HG03520 (cell line): ENCODE measurements at regions not wholly inside any gene's neighbourhood (a gene's known extent, or its start where the extent isn't known, plus 50 kb on each side); places are given as distances from the start of the nearest gene placed in this dataset.
"Not testable (repeated sequence)": the region's sequence is repeated elsewhere in the genome, so short reads cannot be mapped to it uniquely, and the experiment has no call there.

ENCODE experiments used
- ATAC-seq: cut with Tn5 transposase; IDR thresholded peaks from one replicate; pipeline ENCODE4 v1.9.1; 2021; ENCODE audit warnings: mild to moderate bottlenecking, moderate library complexity; ENCODE audit not compliant: unreplicated experiment

DNA sequence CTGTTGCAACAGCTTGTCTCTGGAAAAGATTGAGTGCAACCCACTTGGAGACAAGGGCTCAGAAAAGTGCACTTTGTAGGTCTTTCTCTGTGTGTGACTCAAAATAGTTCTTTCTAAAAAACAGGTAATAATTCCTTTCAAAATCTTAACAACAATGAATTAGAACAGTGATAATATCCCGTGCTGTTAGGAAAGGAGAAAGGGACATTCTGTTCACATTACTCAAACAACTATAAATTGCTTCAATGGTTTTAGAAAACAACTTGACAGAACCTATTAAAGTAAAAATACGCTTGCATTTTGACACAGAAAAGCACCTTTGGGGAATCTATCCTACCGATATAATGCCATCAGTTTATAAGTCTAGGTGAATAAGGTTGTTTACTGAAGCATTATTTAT, 468.1 kb upstream of the DPP6 start:
- no peak for ATAC-seq

DNA sequence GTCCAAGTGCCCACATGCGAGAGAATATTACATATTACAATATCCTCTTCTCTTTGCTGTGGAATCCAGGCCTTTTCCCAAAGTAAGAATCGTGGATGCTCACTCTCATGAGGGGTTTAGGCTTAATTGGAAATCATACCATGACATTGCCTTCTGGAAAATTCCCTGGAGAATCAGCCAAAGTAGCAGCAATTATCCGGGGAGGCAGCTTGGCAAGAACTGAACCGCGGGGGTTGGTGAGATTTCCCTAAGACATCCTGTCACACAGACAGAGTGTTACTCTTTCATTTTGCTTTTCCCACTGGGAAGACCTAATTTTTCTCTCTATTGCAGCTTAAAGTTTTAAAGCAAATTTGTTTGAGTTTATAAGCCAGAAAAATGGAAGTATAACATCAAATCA, 463.6 kb upstream of the DPP6 start:
- ATAC-seq: no peak

DNA sequence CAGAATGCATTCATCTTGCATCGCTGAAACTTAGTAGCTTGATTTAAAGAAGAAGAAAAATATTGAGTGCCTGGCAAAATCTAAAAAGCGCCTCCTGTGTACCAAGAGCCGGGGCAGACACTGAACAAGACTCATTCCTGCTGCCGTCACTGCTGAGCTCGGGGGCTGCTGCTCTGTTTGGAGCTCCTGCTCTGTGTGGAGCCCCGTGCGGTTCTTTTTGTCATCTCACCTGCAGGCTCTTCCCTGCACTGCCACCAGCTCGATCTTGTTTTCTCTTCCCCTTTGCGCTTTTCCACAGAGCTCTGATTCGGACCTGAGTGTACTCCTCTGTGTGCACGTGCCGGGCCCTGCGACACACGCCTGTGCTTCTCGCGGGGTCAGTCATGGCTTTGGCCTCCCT, 462.1 kb upstream of the DPP6 start:
- ATAC-seq: no peak

DNA sequence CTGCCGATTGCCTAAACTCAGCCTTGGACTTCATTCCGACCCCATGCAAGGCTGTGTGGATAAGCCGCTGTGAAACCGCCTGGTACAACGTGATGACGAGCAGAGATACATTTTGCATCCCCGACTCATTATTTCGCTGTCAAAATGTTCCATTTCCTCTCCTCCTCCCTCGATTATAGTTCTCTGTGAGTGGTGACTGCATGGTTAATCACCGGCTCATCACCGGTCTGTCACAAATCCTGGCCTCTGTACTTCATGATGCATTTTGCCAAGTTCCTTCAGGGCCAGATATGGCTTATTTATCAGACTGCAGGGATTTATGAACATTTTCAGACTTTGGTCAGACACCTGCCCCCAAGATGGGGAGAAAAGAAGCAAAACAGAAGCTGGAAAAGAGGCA, 461.6 kb upstream of the DPP6 start:
- ATAC-seq: no peak

- ATAC-seq: no peak
These were observed 444.8 kb upstream of the DPP6 start for GRCh38 chr7:153607354-153607753.

GRCh38 chr7:153616711-153617325, 435.4 kb upstream of the DPP6 start:
- no peak for ATAC-seq

DNA sequence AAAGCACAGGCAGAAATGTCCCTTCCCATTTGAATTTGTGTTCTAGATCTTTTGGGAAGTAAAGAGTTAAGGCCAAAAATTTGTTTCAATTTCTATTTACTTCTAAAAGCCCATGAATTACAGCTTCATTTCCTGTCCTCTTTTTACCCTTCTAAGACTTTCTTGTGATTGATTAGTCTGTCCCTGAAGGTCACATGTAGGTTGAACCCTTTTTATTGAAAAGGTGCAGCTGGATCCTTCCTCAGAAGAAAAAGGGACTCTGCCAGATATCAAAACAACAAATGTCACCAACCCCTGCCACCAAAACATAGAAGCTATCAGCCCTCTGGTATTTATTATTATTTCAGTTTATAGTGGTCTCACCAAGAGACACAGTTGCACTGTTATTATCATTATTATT, 424.9 kb upstream of the DPP6 start:
- no peak for ATAC-seq

GRCh38 chr7:153628406-153628805, 423.8 kb upstream of the DPP6 start:
- no peak for ATAC-seq

- no peak for ATAC-seq
These were observed 423.4 kb upstream of the DPP6 start for GRCh38 chr7:153628825-153629224.

DNA sequence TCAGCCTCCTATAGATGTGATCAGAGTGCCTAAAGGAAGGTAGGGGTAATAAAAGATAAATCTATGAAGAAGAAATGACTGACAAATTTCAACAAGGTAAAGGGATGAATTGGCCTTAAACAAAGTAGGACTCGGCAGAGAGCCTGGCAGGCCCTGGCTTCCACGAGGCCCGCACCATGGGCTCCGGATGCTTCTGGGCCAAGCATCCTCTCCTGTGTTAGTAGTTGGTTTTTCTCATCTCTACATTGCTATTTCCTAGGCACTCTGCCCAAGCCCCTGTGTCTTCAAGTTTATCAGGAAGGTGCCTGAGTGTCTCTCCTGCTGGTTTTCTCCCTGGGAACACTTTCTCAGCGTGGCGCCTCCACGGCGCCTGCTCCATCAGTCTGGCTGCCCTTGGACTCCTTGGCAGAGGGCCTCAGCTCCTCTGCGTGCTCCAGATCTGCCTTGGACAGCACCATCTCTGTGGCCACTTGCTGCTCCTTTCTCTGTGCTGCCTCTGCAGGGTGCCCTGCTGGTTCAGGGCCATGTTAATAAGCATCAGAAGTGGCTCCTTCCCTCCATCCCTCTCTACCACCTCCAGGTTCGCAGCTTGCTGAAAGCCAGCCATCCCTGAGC, 413.3 kb upstream of the DPP6 start:
- ATAC-seq: no peak

- ATAC-seq: no peak
These were observed 411.6 kb upstream of the DPP6 start for GRCh38 chr7:153640586-153640985.

DNA sequence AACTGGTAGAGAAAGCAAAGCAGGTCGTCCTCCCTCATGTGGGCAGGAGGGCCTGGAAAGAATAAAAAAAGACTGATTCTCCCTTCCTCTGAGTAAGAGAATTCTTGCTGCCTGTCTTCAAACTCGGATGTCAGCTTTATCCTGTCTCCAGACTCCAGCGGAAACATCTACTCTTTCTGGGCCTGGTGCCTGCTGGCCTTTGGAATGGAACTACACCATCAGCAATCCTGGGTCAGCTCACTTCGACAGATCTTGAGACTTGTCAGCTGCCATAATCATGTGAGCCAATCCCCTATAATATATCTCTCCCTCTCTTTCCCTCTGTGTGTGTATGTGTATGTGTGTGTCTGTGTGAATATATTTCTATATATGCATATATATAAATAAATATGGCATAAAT, 411.0 kb upstream of the DPP6 start:
- no peak for ATAC-seq

DNA sequence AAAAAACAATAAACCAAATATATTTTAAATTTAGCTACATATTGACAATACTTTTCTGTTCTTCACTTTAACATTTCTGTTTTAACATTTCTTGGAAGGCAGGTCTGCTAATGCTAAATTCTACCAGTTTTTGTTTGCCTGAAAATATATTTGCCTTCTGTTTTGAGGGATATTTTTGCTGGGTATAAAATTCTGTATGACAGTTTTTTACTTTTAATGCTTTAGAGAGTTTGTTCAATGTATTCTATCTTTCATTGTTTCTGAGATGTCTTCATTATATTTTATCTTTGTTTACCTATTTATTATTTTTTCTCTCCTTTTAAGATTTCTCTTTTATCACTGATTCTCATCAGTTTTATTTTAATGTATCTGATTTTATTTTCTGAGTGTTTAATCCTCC, 409.2 kb upstream of the DPP6 start:
- no peak for ATAC-seq

GRCh38 chr7:153657182-153657800, 394.9 kb upstream of the DPP6 start:
- no peak for ATAC-seq

DNA sequence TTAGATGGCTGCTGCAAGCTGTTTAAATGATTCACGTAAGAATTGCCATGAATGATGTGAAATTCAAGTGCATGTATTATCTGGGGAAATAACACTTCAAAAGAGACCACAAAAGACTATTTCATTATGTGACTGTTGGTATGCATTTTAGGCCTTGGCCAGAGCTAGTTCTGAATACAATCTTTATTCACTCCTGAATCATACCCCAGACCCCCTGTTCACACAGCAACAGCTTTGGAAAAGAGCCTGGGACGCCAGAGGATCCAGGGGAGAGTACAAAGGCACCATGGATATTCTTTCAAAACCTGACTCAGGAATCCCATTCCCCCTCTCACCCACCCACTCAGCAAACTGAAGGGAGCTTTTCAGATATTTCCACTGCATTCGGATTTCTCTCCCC, 377.1 kb upstream of the DPP6 start:
- no peak for ATAC-seq

DNA sequence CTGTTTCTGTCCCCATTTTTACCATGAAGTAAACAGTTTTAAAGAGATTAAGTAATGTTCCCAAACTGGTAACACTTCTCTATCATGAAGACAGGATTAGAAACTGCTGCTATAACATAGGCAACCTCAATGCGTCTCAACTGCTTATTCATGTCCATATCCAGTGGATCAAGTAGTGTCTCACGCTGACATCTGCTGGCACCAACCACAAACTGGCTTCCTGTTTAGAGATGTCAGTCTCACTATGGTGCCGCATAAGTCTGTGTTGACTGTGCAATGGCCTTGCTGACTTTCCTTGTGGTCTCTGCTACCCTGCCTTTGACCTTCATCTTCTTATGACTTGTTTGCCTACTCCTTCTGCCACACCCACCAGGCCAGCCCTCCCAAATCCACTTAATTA, 369.6 kb upstream of the DPP6 start:
- no peak for ATAC-seq

GRCh38 chr7:153696242-153696641, 356.0 kb upstream of the DPP6 start:
- no peak for ATAC-seq

GRCh38 chr7:153698046-153698445, 354.2 kb upstream of the DPP6 start:
- ATAC-seq: no peak

DNA sequence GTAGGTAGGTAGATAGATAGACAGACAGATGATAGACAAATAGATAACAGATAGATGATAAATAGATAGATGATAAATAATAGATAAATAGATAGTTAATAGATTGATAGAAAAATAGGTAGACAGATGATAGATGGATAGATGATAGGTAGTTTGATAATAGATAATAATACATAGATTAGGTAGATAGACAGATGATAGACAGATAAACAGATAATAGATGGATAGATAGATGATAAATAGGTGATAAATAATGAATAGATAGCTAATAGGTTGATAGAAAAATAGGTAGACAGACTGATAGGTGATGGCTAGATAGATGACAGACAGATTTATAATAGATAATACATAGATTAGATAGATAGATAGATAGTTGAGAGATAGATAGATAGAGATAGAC, 350.5 kb upstream of the DPP6 start:
- ATAC-seq: no peak

- ATAC-seq: not testable (repeated sequence)
These were observed 328.3 kb upstream of the DPP6 start for GRCh38 chr7:153723892-153724291.

DNA sequence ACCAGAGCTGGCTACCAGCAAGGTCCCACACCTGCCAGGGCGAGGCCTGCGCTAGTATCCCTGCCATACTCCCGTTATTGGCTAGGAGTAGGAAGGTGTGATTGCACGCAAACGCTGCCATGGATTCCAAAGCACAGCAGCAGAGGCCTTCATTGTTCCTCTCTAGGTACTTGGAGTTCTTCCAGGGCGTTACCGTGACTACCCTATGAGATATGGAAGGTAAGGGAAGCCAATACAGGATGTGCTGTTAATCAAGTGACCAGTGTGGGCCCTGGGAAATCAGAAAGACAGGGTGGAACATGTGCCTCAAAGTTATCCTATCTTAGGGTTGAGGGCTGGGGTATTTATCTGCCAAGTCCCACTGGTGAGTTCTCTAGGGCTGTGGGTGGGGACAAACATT, 320.7 kb upstream of the DPP6 start:
- not testable (repeated sequence) for ATAC-seq

DNA sequence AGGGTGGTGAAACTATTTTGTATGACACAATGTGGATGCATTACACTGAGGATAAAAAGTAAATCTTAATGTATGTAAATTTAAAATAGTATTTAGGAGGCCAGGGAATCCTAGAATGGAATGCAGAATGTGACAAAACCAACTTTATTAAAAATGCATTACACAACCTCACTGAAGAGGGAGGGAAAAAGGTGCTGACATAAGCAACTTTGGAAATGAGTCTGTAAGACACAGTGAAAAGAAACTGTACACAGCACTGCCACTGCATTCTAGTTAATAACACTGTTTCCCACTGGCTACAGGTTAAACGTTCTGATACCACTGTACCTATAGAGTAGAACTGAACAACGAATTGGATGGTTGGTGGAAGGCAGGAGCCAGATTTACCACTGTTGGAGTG, 308.8 kb upstream of the DPP6 start:
- ATAC-seq: not testable (repeated sequence)

DNA sequence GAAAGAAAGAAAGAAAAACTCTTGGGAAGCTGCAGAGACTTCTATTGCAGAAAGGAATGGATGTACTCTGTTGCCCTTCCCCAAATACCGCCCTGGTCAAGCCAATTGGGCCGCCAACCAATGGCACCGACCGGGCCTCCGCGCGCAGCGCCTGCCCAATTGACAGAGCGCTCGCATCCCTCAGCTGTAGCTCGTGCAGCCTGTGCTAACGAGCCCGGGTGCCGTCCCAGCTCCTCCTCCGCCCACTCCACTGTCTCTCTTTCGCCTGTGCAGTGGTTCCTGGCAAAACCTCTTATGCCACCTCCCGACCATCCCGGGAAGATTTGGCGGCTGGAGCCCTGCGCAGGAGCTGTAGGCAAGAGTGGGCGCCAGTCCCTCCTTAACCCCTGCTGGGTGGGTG, 304.2 kb upstream of the DPP6 start:
- ATAC-seq: not testable (repeated sequence)
